ENCODE measurements at regions not wholly inside any gene's neighbourhood (a gene's known extent, or its start where the extent isn't known, plus 50 kb on each side); places are given as distances from the start of the nearest gene placed in this dataset.
"Not testable (repeated sequence)": the region's sequence is repeated elsewhere in the genome, so short reads cannot be mapped to it uniquely, and the experiment has no call there.

- POLR2A ChIA-PET: no interaction called here
- no peak overlapping the region for H3K4me3 Mint-ChIP-seq
- no peaks in the 10 kb centered on the region for H3K36me3 Mint-ChIP-seq (ENCODE audit: low read depth)
- no peaks in the 10 kb centered on the region for H3K9me3 Mint-ChIP-seq (ENCODE audit: insufficient read depth)
- CTCF ChIA-PET: no interaction called here
- no peaks in the 10 kb centered on the region for H3K27me3 Mint-ChIP-seq (ENCODE audit: low read depth)
- ATAC-seq: no peak
- H3K4me1 Mint-ChIP-seq (ENCODE audit: low read depth): no peaks in the 10 kb centered on the region
- DNase-seq: no peak
- no peak overlapping the region for H3K27ac Mint-ChIP-seq
Measured at GRCh38 chr7:91358303-91358702, 94.1 kb downstream of the FZD1 start.

DNA sequence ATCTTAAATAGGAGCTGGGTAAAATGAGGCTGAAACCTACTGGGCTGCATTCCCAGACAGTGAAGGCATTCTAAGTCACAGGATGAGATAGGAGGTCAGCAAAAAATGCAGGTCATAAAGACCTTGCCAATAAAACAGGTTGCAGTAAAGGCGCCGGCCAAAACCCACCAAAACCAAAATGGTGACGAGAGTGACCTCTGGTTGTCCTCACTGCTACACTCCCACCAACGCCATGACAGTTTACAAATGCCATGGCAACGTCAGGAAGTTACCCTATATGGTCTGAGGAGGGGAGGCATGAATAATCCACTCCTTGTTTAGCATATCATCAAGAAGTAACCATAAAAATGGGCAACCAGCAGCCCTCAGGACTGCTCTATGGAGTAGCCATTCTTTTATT is 100.9 kb downstream of the FZD1 start:
- H3K9me3 Mint-ChIP-seq (ENCODE audit: insufficient read depth); H3K27me3 Mint-ChIP-seq (ENCODE audit: low read depth); ATAC-seq; POLR2A ChIA-PET; H3K27ac Mint-ChIP-seq; DNase-seq; CTCF ChIA-PET; H3K4me3 Mint-ChIP-seq; H3K4me1 Mint-ChIP-seq (ENCODE audit: low read depth); H3K36me3 Mint-ChIP-seq (ENCODE audit: low read depth): not testable (repeated sequence)

DNA sequence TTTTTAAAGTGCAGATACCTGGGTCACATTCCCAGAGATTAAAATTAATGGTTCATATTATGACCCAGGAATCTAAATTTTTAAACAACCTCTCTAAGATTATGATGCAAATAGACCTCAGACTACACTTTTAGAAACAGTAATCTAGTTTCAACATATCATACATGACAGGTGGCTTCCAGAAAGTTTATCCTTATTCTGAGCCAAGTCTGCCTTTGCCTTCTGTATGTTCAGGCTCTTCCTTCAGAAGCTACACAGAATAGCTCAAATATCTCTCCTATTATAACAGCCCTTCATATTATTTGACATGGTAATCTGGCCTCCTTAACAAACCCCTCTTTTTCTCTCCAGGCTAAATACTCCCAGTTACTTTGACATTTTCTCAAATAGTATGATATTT is 101.9 kb downstream of the FZD1 start:
- DNase-seq (no peak), ATAC-seq (no peak)
- Mint-ChIP-seq H3K4me3 (no peak overlapping the region), H3K27me3 (ENCODE audit: low read depth) (no peaks in the 10 kb centered on the region), H3K27ac (no peak overlapping the region), H3K36me3 (ENCODE audit: low read depth) (no peaks in the 10 kb centered on the region), H3K4me1 (ENCODE audit: low read depth) (no peaks in the 10 kb centered on the region), H3K9me3 (ENCODE audit: insufficient read depth) (no peaks in the 10 kb centered on the region)
- ChIA-PET CTCF (no interaction called here), POLR2A (no interaction called here)

GRCh38 chr7:91367812-91368578 is 103.8 kb downstream of the FZD1 start:
- DNase-seq: no peak
- Mint-ChIP-seq H3K27ac (no peak overlapping the region), H3K36me3 (ENCODE audit: low read depth) (no peaks in the 10 kb centered on the region), H3K9me3 (ENCODE audit: insufficient read depth) (no peaks in the 10 kb centered on the region), H3K4me3 (no peak overlapping the region), H3K4me1 (ENCODE audit: low read depth) (no peaks in the 10 kb centered on the region), H3K27me3 (ENCODE audit: low read depth) (no peaks in the 10 kb centered on the region)
- POLR2A ChIA-PET: no interaction called here
- CTCF ChIA-PET: no interaction called here
- no peak for ATAC-seq

DNA sequence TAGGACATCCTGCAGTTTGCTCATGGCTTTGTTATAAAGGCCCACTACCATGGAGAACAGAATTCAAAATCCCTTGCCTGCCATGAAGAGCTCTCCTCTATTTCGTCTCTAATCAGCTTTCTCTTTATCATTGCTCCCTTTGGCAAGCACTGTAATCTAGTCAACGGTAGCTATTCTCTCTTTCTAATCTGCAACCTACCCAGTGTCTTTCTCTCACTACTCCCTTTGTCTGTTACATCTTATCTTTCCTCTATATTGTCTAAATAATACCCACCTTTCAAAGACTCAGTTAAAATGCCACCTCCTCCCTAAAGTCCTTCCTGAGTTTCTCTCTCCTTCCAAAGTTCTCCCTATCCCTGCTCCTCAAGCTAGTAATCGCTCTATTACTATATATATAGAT is 108.1 kb downstream of the FZD1 start:
- Mint-ChIP-seq H3K36me3 (ENCODE audit: low read depth) (no peaks in the 10 kb centered on the region), H3K4me3 (no peak overlapping the region), H3K27ac (no peak overlapping the region), H3K9me3 (ENCODE audit: insufficient read depth) (no peaks in the 10 kb centered on the region), H3K4me1 (ENCODE audit: low read depth) (no peaks in the 10 kb centered on the region), H3K27me3 (ENCODE audit: low read depth) (no peaks in the 10 kb centered on the region)
- ATAC-seq: no peak
- no peak for DNase-seq
- POLR2A ChIA-PET: no interaction called here
- CTCF ChIA-PET: no interaction called here

DNA sequence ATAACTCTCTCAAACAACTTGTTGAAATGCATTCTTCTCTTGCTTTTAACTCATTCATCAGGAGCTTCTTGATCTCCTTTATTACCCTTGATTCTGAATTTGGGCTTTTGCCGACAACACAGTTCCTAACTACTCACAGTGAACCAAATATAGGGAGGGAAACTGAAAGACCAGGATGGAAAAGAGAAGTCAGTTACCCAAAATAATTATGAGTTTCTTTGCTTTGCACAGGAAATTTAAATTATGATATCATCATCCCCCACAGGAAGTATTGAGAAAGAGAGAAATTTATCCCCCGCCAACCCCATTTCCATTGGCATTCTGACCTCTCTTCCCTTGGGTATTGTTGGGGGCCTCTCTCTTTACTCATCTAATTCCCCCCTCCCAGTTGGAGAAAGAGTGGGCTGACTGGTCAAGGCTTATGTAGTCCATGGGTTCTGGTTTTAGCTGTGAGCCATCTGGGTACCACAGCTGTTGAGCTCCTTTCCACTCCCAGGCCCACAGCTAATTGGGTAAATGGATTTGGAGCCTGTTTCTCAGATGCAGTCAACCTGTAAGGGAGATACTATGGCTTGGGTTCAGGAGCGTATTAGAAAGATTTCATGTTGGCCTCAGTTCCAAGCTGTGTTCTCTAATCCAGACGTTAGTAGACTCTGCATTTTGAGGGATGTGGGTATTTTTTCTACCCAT is 109.0 kb downstream of the FZD1 start:
- ATAC-seq (no peak), DNase-seq (no peak)
- no peaks in the 10 kb centered on the region for H3K36me3 Mint-ChIP-seq (ENCODE audit: low read depth)
- H3K27me3 Mint-ChIP-seq (ENCODE audit: low read depth): no peaks in the 10 kb centered on the region
- H3K4me1 Mint-ChIP-seq (ENCODE audit: low read depth): no peaks in the 10 kb centered on the region
- no peak overlapping the region for H3K27ac Mint-ChIP-seq
- POLR2A ChIA-PET: no interaction called here
- H3K9me3 Mint-ChIP-seq (ENCODE audit: insufficient read depth): no peaks in the 10 kb centered on the region
- H3K4me3 Mint-ChIP-seq: no peak overlapping the region
- CTCF ChIA-PET: no interaction called here

DNA sequence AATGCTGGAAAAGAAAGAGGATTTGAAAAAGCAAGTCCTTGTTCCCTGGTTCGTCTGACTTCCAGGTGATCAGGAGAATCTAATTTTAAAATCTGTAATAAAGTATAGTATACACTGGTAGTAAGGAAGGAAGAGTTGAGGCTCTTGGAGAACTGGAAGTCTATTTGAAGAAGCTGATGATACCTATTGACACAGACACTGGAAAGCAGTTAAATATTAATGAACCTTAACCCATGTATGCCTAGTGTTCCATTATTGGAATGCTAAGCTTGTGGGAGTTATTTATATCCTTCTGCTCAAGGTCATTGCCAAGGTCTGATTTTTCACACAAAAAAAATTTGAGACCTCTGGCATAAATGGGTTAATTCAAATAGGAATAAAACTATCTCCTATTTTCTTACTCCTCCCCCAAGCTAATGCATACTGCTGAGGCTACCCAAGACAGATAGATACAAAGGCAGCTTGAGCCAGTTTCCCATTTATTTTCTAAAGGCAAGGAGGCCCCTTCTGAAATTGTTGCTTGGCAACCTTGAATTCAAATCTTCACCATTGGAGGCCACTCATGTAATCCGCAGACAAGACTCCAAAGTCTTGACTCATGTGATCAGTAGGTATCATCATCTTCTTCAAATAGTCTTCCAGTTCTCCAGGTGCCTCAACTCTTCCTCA is 110.2 kb downstream of the FZD1 start:
- no peaks in the 10 kb centered on the region for H3K36me3 Mint-ChIP-seq (ENCODE audit: low read depth)
- H3K27ac Mint-ChIP-seq: no peak overlapping the region
- POLR2A ChIA-PET: no interaction called here
- ATAC-seq (no peak), DNase-seq (no peak)
- H3K9me3 Mint-ChIP-seq (ENCODE audit: insufficient read depth): no peaks in the 10 kb centered on the region
- H3K27me3 Mint-ChIP-seq (ENCODE audit: low read depth): no peaks in the 10 kb centered on the region
- H3K4me1 Mint-ChIP-seq (ENCODE audit: low read depth): no peaks in the 10 kb centered on the region
- H3K4me3 Mint-ChIP-seq: no peak overlapping the region
- CTCF ChIA-PET: no interaction called here

- no peak overlapping the region for H3K4me3 Mint-ChIP-seq
- H3K4me1 Mint-ChIP-seq (ENCODE audit: low read depth): no peaks in the 10 kb centered on the region
- no peaks in the 10 kb centered on the region for H3K9me3 Mint-ChIP-seq (ENCODE audit: insufficient read depth)
- H3K36me3 Mint-ChIP-seq (ENCODE audit: low read depth): no peaks in the 10 kb centered on the region
- H3K27ac Mint-ChIP-seq: no peak overlapping the region
- ATAC-seq (no peak), DNase-seq (no peak)
- no peaks in the 10 kb centered on the region for H3K27me3 Mint-ChIP-seq (ENCODE audit: low read depth)
- CTCF ChIA-PET: no interaction called here
- POLR2A ChIA-PET: no interaction called here
Measured at GRCh38 chr7:91375378-91375777, 111.1 kb downstream of the FZD1 start.

- DNase-seq: no peak
- ChIA-PET POLR2A (no interaction called here), CTCF (no interaction called here)
- H3K4me3 Mint-ChIP-seq: no peak overlapping the region
- H3K9me3 Mint-ChIP-seq (ENCODE audit: insufficient read depth): no peaks in the 10 kb centered on the region
- H3K4me1 Mint-ChIP-seq (ENCODE audit: low read depth): no peaks in the 10 kb centered on the region
- H3K27me3 Mint-ChIP-seq (ENCODE audit: low read depth): no peaks in the 10 kb centered on the region
- H3K36me3 Mint-ChIP-seq (ENCODE audit: low read depth): no peaks in the 10 kb centered on the region
- ATAC-seq: no peak
- H3K27ac Mint-ChIP-seq: no peak overlapping the region
Measured at GRCh38 chr7:91378131-91378530, 113.9 kb downstream of the FZD1 start.

- Mint-ChIP-seq H3K9me3 (ENCODE audit: insufficient read depth) (no peaks in the 10 kb centered on the region), H3K4me3 (no peak overlapping the region), H3K4me1 (ENCODE audit: low read depth) (no peaks in the 10 kb centered on the region)
Measured at GRCh38 chr7:91379236-91379635, 115.0 kb downstream of the FZD1 start.

GRCh38 chr7:91379991-91380390 is 115.8 kb downstream of the FZD1 start:
- Mint-ChIP-seq H3K27me3 (ENCODE audit: low read depth) (no peaks in the 10 kb centered on the region), H3K9me3 (ENCODE audit: insufficient read depth) (no peaks in the 10 kb centered on the region), H3K4me3 (no peak overlapping the region), H3K36me3 (ENCODE audit: low read depth) (no peaks in the 10 kb centered on the region), H3K4me1 (ENCODE audit: low read depth) (no peaks in the 10 kb centered on the region), H3K27ac (no peak overlapping the region)
- POLR2A ChIA-PET: no interaction called here
- ATAC-seq (no peak), DNase-seq (no peak)
- CTCF ChIA-PET: no interaction called here

More at GRCh38 chr7:91379236-91379635, 115.0 kb downstream of the FZD1 start:
- no peak for DNase-seq
- H3K27me3 Mint-ChIP-seq (ENCODE audit: low read depth): no peaks in the 10 kb centered on the region
- CTCF ChIA-PET: no interaction called here
- POLR2A ChIA-PET: no interaction called here
- H3K36me3 Mint-ChIP-seq (ENCODE audit: low read depth): no peaks in the 10 kb centered on the region
- no peak for ATAC-seq
- H3K27ac Mint-ChIP-seq: no peak overlapping the region

DNA sequence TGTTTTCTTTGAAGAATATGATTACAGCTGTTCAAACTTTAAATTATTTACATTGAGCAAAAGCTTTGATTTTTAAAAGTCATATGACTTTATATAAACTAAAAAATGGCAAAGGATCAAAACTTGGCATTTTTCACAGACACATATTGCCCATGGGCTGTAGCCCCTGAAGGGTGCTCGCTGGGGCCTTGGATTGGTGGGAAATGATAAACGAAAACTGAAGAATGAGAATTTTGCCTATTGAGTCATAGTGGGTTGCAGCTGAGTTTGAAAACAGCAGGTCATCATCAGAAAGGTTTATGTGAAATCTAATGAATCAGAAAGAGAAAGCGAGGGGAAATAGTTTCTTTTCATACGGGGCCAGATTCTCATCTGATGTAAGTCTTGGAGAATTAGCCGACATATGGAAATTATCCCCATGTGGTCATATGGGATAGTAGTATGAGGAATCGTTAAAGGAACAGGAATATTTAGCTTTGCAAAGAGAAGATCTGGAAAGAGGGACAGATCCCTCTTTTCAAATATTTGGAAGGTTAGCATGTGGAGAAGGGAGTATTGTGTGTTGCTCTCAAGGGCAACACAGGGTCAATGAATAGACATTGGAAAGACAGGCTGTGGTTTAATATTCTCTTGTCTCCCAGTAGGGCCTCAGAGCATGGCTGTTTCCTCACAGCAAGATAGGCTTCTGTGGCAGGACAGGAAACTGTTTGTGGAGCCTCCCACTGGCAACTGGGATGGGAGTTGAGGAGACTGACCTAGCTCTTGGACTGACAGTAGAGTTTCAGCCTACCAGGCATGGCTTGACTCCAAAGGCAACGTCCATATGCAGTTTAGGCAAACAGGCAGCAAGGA is 119.0 kb downstream of the FZD1 start:
- ChIA-PET POLR2A (no interaction called here), CTCF (no interaction called here)
- no peaks in the 10 kb centered on the region for H3K9me3 Mint-ChIP-seq (ENCODE audit: insufficient read depth)
- no peak overlapping the region for H3K4me3 Mint-ChIP-seq
- H3K4me1 Mint-ChIP-seq (ENCODE audit: low read depth): no peaks in the 10 kb centered on the region
- DNase-seq (no peak), ATAC-seq (no peak)
- no peaks in the 10 kb centered on the region for H3K27me3 Mint-ChIP-seq (ENCODE audit: low read depth)
- no peaks in the 10 kb centered on the region for H3K36me3 Mint-ChIP-seq (ENCODE audit: low read depth)
- no peak overlapping the region for H3K27ac Mint-ChIP-seq

Measured in activated CD8-positive, alpha-beta T cell treated with anti-CD3 and anti-CD28 coated beads, Interleukin-2, amount 10 ng/mL, durations not matched to agents 7 days and 5 days (primary cell).